Loucy (cell line): ENCODE measurements at regions not wholly inside any gene's neighbourhood (a gene's known extent, or its start where the extent isn't known, plus 50 kb on each side); places are given as distances from the start of the nearest gene placed in this dataset.

Experiments
- H2AFZ ChIP-seq: fragments of 200-600 bp; sonication (generic); 2 replicates; pipeline ENCODE4 v1.6.0; 2016; ENCODE audit warnings: antibody characterized with exemption, mild to moderate bottlenecking, low read length, moderate library complexity
- H3F3A ChIP-seq: fragments of 200-600 bp; 2 replicates; pipeline ENCODE4 v1.6.0; 2016; ENCODE audit warnings: antibody characterized with exemption, low read depth, mild to moderate bottlenecking
- H3K27me3 ChIP-seq: fragments of 200-600 bp; sonication (generic); 2 replicates; pipeline ENCODE4 v1.6.1; 2014; ENCODE audit warnings: low read length, mild to moderate bottlenecking; ENCODE audit not compliant: insufficient read depth, poor library complexity, severe bottlenecking
- H3K36me3 ChIP-seq: fragments of 200-600 bp; sonication (generic); 2 replicates; pipeline ENCODE4 v1.6.1; 2016; ENCODE audit warnings: low read length; ENCODE audit not compliant: insufficient read depth
- H3K4me1 ChIP-seq: fragments of 200-600 bp; sonication (generic); 2 replicates; pipeline ENCODE4 v1.5.1; 2014; ENCODE audit warnings: low read length, mild to moderate bottlenecking; ENCODE audit not compliant: insufficient read depth, poor library complexity, severe bottlenecking
- H3K4me2 ChIP-seq: fragments of 200-600 bp; sonication (generic); 2 replicates; pipeline ENCODE4 v1.6.0; 2014; ENCODE audit warnings: antibody characterized with exemption, low read length, low read depth, mild to moderate bottlenecking; ENCODE audit not compliant: poor library complexity, severe bottlenecking
- H3K4me3 ChIP-seq: fragments of 200-600 bp; sonication (generic); 2 replicates; pipeline ENCODE4 v1.5.1; 2014; ENCODE audit warnings: low read length, mild to moderate bottlenecking, mixed read lengths; ENCODE audit not compliant: poor library complexity, severe bottlenecking
- H3K79me2 ChIP-seq: fragments of 200-600 bp; sonication (generic); 2 replicates; pipeline ENCODE4 v1.6.1; 2014; ENCODE audit warnings: low read length; ENCODE audit not compliant: insufficient read depth
- H3K9ac ChIP-seq: fragments of 200-600 bp; sonication (generic); 2 replicates; pipeline ENCODE4 v1.6.0; 2014; ENCODE audit warnings: mild to moderate bottlenecking, low read depth, low read length, moderate library complexity; ENCODE audit not compliant: poor library complexity, severe bottlenecking
- H3K9me2 ChIP-seq: fragments of 200-600 bp; sonication (generic); replicated peaks from 2 replicates; pipeline ENCODE4 v1.6.1; 2016; ENCODE audit warnings: low read depth, low read length, mixed read lengths
- H3K9me3 ChIP-seq: fragments of 200-600 bp; sonication (generic); 2 replicates; pipeline ENCODE4 v1.6.1; 2014; ENCODE audit warnings: mild to moderate bottlenecking, antibody characterized with exemption, low read length, low read depth; ENCODE audit not compliant: insufficient read depth
- H4K20me1 ChIP-seq: fragments of 200-600 bp; sonication (generic); 2 replicates; pipeline ENCODE4 v1.6.0; 2014; ENCODE audit warnings: antibody characterized with exemption, low read length, mild to moderate bottlenecking; ENCODE audit not compliant: insufficient read depth, poor library complexity, severe bottlenecking
- EZH2phosphoT487 ChIP-seq: fragments of 200-600 bp; IDR thresholded peaks from 2 replicates; pipeline ENCODE4 v1.6.1; 2018; ENCODE audit warnings: antibody characterized with exemption, mild to moderate bottlenecking, moderate library complexity, borderline replicate concordance
- TF ChIP-seq, protein P1 (sequence below): fragments of 200-600 bp; sonication (generic); conservative IDR thresholded peaks from 2 replicates; pipeline ENCODE4 v1.5.1; 2014; ENCODE audit warnings: mild to moderate bottlenecking, antibody characterized with exemption, low read length

DNA sequence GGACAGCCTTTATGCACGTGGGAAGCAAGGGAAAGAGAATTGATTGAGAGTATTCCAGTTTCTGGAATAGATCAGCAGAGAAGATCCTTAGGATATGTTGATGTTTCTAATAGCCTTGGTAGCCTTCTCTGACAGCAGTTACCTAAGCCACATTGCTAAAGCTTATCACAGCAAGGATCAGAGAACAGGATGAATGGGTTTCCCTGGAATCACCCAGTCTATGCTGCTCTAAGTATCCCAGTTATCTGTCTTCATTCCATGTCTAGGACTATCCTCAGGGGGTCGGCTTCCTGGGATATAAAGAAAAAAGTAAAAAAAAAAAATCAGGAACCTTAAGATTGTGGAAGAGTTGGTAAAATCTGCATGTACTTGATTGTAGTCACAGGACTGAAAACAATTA, 352.0 kb upstream of the AKR1E2 start:
- Histone ChIP-seq H3K9me2 (no peaks in the 10 kb centered on the region), H3K9ac (no peak overlapping the region), H3K27me3 (no peaks in the 10 kb centered on the region), H3K4me3 (no peak overlapping the region), H3F3A (no peaks in the 10 kb centered on the region), H3K36me3 (no peaks in the 10 kb centered on the region), H2AFZ (no peak overlapping the region), H4K20me1 (no peaks in the 10 kb centered on the region), H3K4me1 (no peaks in the 10 kb centered on the region), H3K4me2 (no peak overlapping the region), H3K79me2 (no peaks in the 10 kb centered on the region), H3K9me3 (no peaks in the 10 kb centered on the region)
- TF ChIP-seq, protein P1, sequence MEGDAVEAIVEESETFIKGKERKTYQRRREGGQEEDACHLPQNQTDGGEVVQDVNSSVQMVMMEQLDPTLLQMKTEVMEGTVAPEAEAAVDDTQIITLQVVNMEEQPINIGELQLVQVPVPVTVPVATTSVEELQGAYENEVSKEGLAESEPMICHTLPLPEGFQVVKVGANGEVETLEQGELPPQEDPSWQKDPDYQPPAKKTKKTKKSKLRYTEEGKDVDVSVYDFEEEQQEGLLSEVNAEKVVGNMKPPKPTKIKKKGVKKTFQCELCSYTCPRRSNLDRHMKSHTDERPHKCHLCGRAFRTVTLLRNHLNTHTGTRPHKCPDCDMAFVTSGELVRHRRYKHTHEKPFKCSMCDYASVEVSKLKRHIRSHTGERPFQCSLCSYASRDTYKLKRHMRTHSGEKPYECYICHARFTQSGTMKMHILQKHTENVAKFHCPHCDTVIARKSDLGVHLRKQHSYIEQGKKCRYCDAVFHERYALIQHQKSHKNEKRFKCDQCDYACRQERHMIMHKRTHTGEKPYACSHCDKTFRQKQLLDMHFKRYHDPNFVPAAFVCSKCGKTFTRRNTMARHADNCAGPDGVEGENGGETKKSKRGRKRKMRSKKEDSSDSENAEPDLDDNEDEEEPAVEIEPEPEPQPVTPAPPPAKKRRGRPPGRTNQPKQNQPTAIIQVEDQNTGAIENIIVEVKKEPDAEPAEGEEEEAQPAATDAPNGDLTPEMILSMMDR = no peak
- TF ChIP-seq EZH2phosphoT487 = no peak

DNA sequence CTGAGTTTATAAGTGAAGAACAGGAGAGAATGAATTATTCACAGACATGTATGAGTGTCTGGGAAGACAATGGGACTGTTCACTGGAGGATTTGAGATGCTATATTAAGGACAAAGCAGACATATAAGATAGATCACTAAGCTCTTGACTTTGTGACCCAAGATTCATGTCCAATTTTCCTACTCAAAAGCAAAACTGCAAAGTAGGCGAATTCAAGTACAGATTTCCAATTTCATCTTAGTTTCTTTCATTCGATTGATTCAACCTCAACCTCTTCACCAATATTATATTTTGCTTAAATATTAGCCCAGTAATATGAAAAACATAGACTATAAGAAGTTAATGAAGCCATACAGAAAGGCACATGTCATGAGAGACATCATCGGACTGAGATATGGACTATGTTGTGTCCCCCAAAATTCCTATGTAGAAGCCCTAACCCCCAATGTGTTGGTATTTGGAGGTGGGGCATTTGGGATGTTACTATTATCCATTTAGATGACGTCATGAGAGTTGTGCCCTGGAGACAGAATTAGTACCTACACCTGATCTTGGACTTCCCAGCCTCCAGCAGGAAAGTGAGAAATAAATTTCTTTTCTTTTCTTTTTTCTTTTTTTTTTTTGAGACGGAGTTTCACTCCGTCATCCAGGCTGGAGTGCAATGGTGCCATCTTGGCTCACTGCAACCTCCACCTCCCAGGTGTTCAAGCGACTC, 353.7 kb upstream of the AKR1E2 start:
- Histone ChIP-seq H3K4me3 (no peak overlapping the region), H3K79me2 (no peaks in the 10 kb centered on the region), H3K4me1 (no peaks in the 10 kb centered on the region), H3K9me2 (no peaks in the 10 kb centered on the region), H2AFZ (no peak overlapping the region), H3K36me3 (no peaks in the 10 kb centered on the region), H4K20me1 (no peaks in the 10 kb centered on the region), H3F3A (no peaks in the 10 kb centered on the region), H3K27me3 (no peaks in the 10 kb centered on the region), H3K4me2 (no peak overlapping the region), H3K9ac (no peak overlapping the region), H3K9me3 (no peaks in the 10 kb centered on the region)
- TF ChIP-seq, protein P1 = no peak
- TF ChIP-seq EZH2phosphoT487 = no peak

DNA sequence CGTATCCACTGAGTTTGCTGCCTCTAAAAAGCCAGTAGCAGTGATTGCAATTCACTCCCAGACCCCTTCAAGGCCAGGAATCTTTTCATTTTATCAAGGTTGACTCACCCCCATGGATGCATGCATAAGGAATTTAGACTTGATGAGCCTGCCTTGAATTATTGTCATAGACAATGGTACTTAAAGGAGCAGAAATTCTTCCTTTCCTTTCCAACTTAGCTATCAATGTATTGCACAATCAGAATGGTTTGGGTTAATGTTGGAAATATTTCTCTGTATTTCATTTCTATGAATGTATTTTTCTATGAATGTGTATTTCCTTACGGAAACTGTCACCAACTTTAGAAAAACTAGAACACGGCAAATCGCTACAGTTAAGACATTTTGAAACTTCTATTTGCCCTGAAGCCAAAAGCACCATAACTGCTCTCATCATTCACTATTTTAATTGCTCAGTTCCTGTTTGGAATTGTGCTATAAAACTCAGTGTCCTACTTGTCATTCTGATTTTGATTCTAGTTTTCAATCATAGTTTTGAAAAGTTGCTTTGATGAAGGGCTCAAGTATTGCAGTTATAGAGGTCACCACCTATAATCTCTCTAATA, 355.7 kb upstream of the AKR1E2 start:
- Histone ChIP-seq H3K4me3 (no peak overlapping the region), H3K9ac (no peak overlapping the region), H3K9me2 (no peaks in the 10 kb centered on the region), H3K36me3 (no peaks in the 10 kb centered on the region), H3K79me2 (no peaks in the 10 kb centered on the region), H3K4me1 (no peaks in the 10 kb centered on the region), H4K20me1 (no peaks in the 10 kb centered on the region), H3K4me2 (no peak overlapping the region), H3K27me3 (no peaks in the 10 kb centered on the region), H2AFZ (no peak overlapping the region), H3K9me3 (no peaks in the 10 kb centered on the region), H3F3A (no peaks in the 10 kb centered on the region)
- no peak for TF ChIP-seq EZH2phosphoT487
- TF ChIP-seq, protein P1 = no peak
